Transverse colon (tissue), 3 donors: ENCODE measurements at regions not wholly inside any gene's neighbourhood (a gene's known extent, or its start where the extent isn't known, plus 50 kb on each side); places are given as distances from the start of the nearest gene placed in this dataset.

Source experiments
- POLR2A ChIP-seq: fragments of 450-650 bp; IDR thresholded peaks from one replicate; pipeline ENCODE4 v1.6.1; 2016; ENCODE audit warnings: antibody characterized with exemption, mild to moderate bottlenecking, moderate library complexity
- TF ChIP-seq, protein P1 (sequence below), 5 experiments: fragments of 200-600 bp in 3 of 5; fragments of 450-650 bp in 2 of 5; sonication (generic) in 3 of 5; IDR thresholded peaks; 1 replicate in 2 of 5; 2 replicates in 3 of 5; pipeline ENCODE4 v1.5.1; 2016 to 2017; ENCODE audit warnings: antibody characterized with exemption in 5 of 5, inconsistent platforms in 3 of 5, mild to moderate bottlenecking in 2 of 5, moderate library complexity in 1 of 5

DNA sequence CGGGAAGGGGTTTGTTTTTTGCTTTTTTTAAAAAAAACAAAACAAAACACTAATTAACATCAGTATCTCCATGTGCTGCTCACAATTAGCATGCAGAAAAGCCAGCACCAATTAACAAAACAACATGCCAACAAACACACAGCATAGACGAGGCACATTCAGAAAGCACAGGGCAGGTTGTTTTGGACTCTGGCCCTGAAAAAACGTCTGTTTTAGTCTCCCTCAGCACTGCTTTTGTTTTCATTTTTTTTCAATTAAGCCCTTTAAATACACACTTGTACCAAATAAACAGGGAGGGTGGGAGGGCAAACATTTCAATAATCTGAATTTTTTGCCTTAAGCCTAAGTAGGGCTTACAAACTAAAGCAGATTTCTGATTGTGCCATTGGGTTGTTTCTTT is 309.6 kb downstream of the DTWD2 start:
- TF ChIP-seq, protein P1, sequence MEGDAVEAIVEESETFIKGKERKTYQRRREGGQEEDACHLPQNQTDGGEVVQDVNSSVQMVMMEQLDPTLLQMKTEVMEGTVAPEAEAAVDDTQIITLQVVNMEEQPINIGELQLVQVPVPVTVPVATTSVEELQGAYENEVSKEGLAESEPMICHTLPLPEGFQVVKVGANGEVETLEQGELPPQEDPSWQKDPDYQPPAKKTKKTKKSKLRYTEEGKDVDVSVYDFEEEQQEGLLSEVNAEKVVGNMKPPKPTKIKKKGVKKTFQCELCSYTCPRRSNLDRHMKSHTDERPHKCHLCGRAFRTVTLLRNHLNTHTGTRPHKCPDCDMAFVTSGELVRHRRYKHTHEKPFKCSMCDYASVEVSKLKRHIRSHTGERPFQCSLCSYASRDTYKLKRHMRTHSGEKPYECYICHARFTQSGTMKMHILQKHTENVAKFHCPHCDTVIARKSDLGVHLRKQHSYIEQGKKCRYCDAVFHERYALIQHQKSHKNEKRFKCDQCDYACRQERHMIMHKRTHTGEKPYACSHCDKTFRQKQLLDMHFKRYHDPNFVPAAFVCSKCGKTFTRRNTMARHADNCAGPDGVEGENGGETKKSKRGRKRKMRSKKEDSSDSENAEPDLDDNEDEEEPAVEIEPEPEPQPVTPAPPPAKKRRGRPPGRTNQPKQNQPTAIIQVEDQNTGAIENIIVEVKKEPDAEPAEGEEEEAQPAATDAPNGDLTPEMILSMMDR (IDR thresholded peaks at IDR 0.05), result no peak
- TF ChIP-seq POLR2A, result no peak
